ENCODE measurements at regions not wholly inside any gene's neighbourhood (a gene's known extent, or its start where the extent isn't known, plus 50 kb on each side); places are given as distances from the start of the nearest gene placed in this dataset.
A peak's percentile ranks its signal among the peaks of the same experiment; 100 is the strongest.

- Histone ChIP-seq H3K27me3 (ENCODE audit: insufficient read depth, low read length) (no peaks in the 10 kb centered on the region), H3K4me1 (ENCODE audit: insufficient read depth, low read length) (peaks cover 9% of the 10 kb centered on the region), H3K79me2 (ENCODE audit: insufficient read depth, low read length) (no peaks in the 10 kb centered on the region), H3K27ac (ENCODE audit: low read depth, low read length) (no peak overlapping the region), H3K36me3 (ENCODE audit: insufficient read depth, low read length) (no peaks in the 10 kb centered on the region), H2AFZ (ENCODE audit: low read length) (no peak overlapping the region), H3K9me3 (ENCODE audit: low read depth, low read length) (no peaks in the 10 kb centered on the region), H3K4me3 (ENCODE audit: insufficient read depth, low read length) (no peak overlapping the region), H4K20me1 (ENCODE audit: insufficient read depth, low read length) (no peaks in the 10 kb centered on the region), H3K4me2 (ENCODE audit: insufficient read depth, low read length) (no peak overlapping the region)
- no peak for TF ChIP-seq CTCF (IDR thresholded peaks at IDR 0.05; ENCODE audit: extremely low read depth, low read depth, low read length)
- DNase-seq (ENCODE audit: insufficient read length, low spot score, missing footprints) = no peak
These were observed 228.3 kb upstream of the ECI2 start for GRCh38 chr6:4363656-4364055.

- Histone ChIP-seq H3K36me3 (ENCODE audit: insufficient read depth, low read length) (no peaks in the 10 kb centered on the region), H3K79me2 (ENCODE audit: insufficient read depth, low read length) (no peaks in the 10 kb centered on the region), H4K20me1 (ENCODE audit: insufficient read depth, low read length) (no peaks in the 10 kb centered on the region)
These were observed 227.0 kb upstream of the ECI2 start for GRCh38 chr6:4362326-4362725.

GRCh38 chr6:4360920-4361319 is 225.5 kb upstream of the ECI2 start:
- H3K27ac ChIP-seq (ENCODE audit: low read depth, low read length) = no peak overlapping the region
- no peaks in the 10 kb centered on the region for H3K79me2 ChIP-seq (ENCODE audit: insufficient read depth, low read length)
- H3K36me3 ChIP-seq (ENCODE audit: insufficient read depth, low read length) = no peaks in the 10 kb centered on the region
- H2AFZ ChIP-seq (ENCODE audit: low read length) = no peak overlapping the region
- no peak overlapping the region for H3K4me2 ChIP-seq (ENCODE audit: insufficient read depth, low read length)
- no peaks in the 10 kb centered on the region for H3K27me3 ChIP-seq (ENCODE audit: insufficient read depth, low read length)
- no peak for DNase-seq (ENCODE audit: insufficient read length, low spot score, missing footprints)
- H3K4me1 ChIP-seq (ENCODE audit: insufficient read depth, low read length) = peaks cover 11% of the 10 kb centered on the region
- H3K9me3 ChIP-seq (ENCODE audit: low read depth, low read length) = no peaks in the 10 kb centered on the region
- no peak overlapping the region for H3K4me3 ChIP-seq (ENCODE audit: insufficient read depth, low read length)
- TF ChIP-seq CTCF (IDR thresholded peaks at IDR 0.05; ENCODE audit: extremely low read depth, low read depth, low read length) = no peak
- no peaks in the 10 kb centered on the region for H4K20me1 ChIP-seq (ENCODE audit: insufficient read depth, low read length)

More at GRCh38 chr6:4362326-4362725, 227.0 kb upstream of the ECI2 start:
- no peak for DNase-seq (ENCODE audit: insufficient read length, low spot score, missing footprints)
- TF ChIP-seq CTCF (IDR thresholded peaks at IDR 0.05; ENCODE audit: extremely low read depth, low read depth, low read length) = no peak
- H3K27ac ChIP-seq (ENCODE audit: low read depth, low read length) = no peak overlapping the region
- H3K4me2 ChIP-seq (ENCODE audit: insufficient read depth, low read length) = no peak overlapping the region
- H3K4me3 ChIP-seq (ENCODE audit: insufficient read depth, low read length) = no peak overlapping the region
- no peaks in the 10 kb centered on the region for H3K9me3 ChIP-seq (ENCODE audit: low read depth, low read length)
- peaks cover 11% of the 10 kb centered on the region for H3K4me1 ChIP-seq (ENCODE audit: insufficient read depth, low read length)
- H2AFZ ChIP-seq (ENCODE audit: low read length) = no peak overlapping the region
- no peaks in the 10 kb centered on the region for H3K27me3 ChIP-seq (ENCODE audit: insufficient read depth, low read length)

- DNase-seq (ENCODE audit: insufficient read length, low spot score, missing footprints) = no peak
- Histone ChIP-seq H4K20me1 (ENCODE audit: insufficient read depth, low read length) (no peaks in the 10 kb centered on the region), H3K27ac (ENCODE audit: low read depth, low read length) (peak overlapping the region; percentile 97), H2AFZ (ENCODE audit: low read length) (peak overlapping the region; percentile 79), H3K79me2 (ENCODE audit: insufficient read depth, low read length) (no peaks in the 10 kb centered on the region), H3K36me3 (ENCODE audit: insufficient read depth, low read length) (no peaks in the 10 kb centered on the region), H3K4me1 (ENCODE audit: insufficient read depth, low read length) (peaks cover 26% of the 10 kb centered on the region), H3K9me3 (ENCODE audit: low read depth, low read length) (no peaks in the 10 kb centered on the region), H3K27me3 (ENCODE audit: insufficient read depth, low read length) (no peaks in the 10 kb centered on the region), H3K4me2 (ENCODE audit: insufficient read depth, low read length) (peak overlapping the region; percentile 78), H3K4me3 (ENCODE audit: insufficient read depth, low read length) (peak overlapping the region; percentile 45)
- TF ChIP-seq CTCF (IDR thresholded peaks at IDR 0.05; ENCODE audit: extremely low read depth, low read depth, low read length) = no peak
These were observed 223.8 kb upstream of the ECI2 start for GRCh38 chr6:4359108-4359730.
